Panc1 (cell line): ENCODE measurements at regions not wholly inside any gene's neighbourhood (a gene's known extent, or its start where the extent isn't known, plus 50 kb on each side); places are given as distances from the start of the nearest gene placed in this dataset.

Experiments
- CTCF ChIP-seq: fragments of 450-650 bp; IDR thresholded peaks from 2 replicates; pipeline ENCODE4 v1.5.1; 2017; ENCODE audit warnings: mild to moderate bottlenecking
- TCF7L2 ChIP-seq: IDR thresholded peaks from 2 replicates; pipeline ENCODE4 v1.6.1; 2011; ENCODE audit warnings: mild to moderate bottlenecking, low read depth, low read length, inconsistent platforms

GRCh38 chr15:94626949-94627348 lies 395.6 kb downstream of the MCTP2 start:
- TF ChIP-seq TCF7L2 (no peak), CTCF (no peak)
